Naive B cell (primary cell): ENCODE measurements at regions not wholly inside any gene's neighbourhood (a gene's known extent, or its start where the extent isn't known, plus 50 kb on each side); places are given as distances from the start of the nearest gene placed in this dataset.
"Not testable (repeated sequence)": the region's sequence is repeated elsewhere in the genome, so short reads cannot be mapped to it uniquely, and the experiment has no call there.

Experiments
- ATAC-seq, 2 donors: fragments of 150-1000 bp; cut with Tn5 transposase; 2 replicates each; pipeline ENCODE4 v1.10.0; 2021; ENCODE audit warnings: low read depth in 2 of 2, mild to moderate bottlenecking in 2 of 2, moderate library complexity in 2 of 2
- DNase-seq: peaks from one replicate; pipeline ENCODE4 v3.0.0; 2022
- H3K27ac Mint-ChIP-seq, 6 donors: one replicate each; pipeline ENCODE4 v1.8.0; 2020 to 2022; ENCODE audit warnings: mild to moderate bottlenecking in 6 of 6, mixed read lengths in 6 of 6, moderate library complexity in 5 of 6, inconsistent platforms in 2 of 6
- H3K27me3 Mint-ChIP-seq, 3 donors: one replicate each; pipeline ENCODE4 v1.8.0; 2021 to 2022; ENCODE audit warnings: mixed read lengths in 3 of 3, mild to moderate bottlenecking in 1 of 3
- H3K36me3 Mint-ChIP-seq, 2 donors: one replicate each; pipeline ENCODE4 v1.8.0; 2020 to 2022; ENCODE audit warnings: mixed read lengths in 2 of 2, inconsistent platforms in 1 of 2, mild to moderate bottlenecking in 1 of 2
- H3K4me1 Mint-ChIP-seq, 3 donors: one replicate each; pipeline ENCODE4 v1.8.0; 2020 to 2022; ENCODE audit warnings: mixed read lengths in 3 of 3, inconsistent platforms in 1 of 3, mild to moderate bottlenecking in 1 of 3, moderate library complexity in 1 of 3
- H3K4me3 Mint-ChIP-seq, 8 donors: one replicate each; pipeline ENCODE4 v1.8.0; 2020 to 2022; ENCODE audit warnings: mild to moderate bottlenecking in 8 of 8, mixed read lengths in 8 of 8, moderate library complexity in 8 of 8, inconsistent platforms in 2 of 8
- H3K9me3 Mint-ChIP-seq, 7 donors: one replicate each; pipeline ENCODE4 v1.8.0; 2020 to 2022; ENCODE audit warnings: mixed read lengths in 7 of 7, mild to moderate bottlenecking in 5 of 7, inconsistent platforms in 2 of 7, moderate library complexity in 1 of 7

DNA sequence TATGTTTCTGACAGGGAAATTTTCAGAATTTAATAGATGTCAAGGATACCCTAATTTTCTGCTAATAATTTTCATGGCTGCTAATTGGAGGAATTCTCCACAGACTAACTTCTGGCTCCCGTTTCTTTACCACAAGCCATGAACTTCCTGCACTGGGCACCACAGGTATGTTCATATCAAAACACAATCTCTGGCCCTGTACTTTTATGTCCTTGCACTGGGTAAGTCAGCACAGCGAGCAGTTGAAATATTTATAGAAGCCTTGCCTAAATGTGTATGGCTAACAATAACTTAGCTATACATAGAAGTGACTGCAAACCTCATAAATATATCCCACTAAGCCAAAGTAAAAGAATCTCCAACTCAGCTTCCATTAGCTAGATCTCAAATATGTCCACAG lies 246.9 kb downstream of the ZIC1 start:
- Mint-ChIP-seq H3K9me3 (peaks cover 0 to 4% (median 0%) of the 10 kb centered on the region in 7 donors), H3K27me3 (no peaks in the 10 kb centered on the region), H3K4me1 (no peaks in the 10 kb centered on the region), H3K27ac (no peak overlapping the region), H3K4me3 (no peak overlapping the region), H3K36me3 (no peaks in the 10 kb centered on the region)
- ATAC-seq (no peak), DNase-seq (no peak)

DNA sequence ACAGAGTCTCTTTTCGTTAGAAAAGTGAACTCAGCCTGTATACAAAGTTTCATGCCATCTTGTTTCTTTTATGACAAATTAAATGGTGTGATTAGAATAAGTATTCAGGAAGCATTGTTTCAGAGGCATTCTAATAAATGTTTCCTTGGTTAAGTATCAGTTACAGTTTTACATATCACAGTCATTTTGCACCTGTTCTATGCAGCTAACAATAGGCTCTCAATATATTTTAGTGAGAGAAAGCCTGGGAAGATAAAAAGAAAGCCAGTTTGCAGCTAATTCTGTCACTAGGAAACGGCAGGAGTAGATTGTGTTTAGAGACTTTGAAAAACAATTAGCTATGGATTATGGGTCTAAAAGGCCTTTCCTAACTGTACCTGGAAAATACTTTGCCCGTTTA lies 252.8 kb downstream of the ZIC1 start:
- Mint-ChIP-seq H3K36me3 (no peaks in the 10 kb centered on the region), H3K27me3 (no peaks in the 10 kb centered on the region), H3K9me3 (peaks cover 0 to 6% (median under 1%) of the 10 kb centered on the region in 7 donors), H3K4me1 (no peaks in the 10 kb centered on the region), H3K4me3 (no peak overlapping the region), H3K27ac (no peak overlapping the region)
- ATAC-seq, result no peak
- DNase-seq, result no peak

DNA sequence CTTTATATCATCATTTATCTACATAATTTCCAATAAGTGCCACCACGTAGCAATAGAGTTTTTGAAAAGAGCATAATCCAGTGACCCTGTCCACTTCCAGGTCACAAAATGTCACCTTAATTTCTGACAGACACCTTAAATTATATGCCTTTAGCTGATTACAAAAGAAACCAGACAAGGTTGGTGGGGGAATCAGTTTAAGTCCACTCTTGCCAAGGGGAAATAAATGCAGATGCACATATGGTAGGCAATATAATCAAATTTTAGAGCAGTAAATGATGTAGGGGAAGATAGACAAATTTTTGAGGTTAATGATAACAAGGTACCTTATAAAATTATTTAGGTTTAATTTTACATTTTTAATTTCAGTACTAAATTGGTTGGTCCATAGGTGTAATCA lies 253.5 kb downstream of the ZIC1 start:
- ATAC-seq, result no peak
- no peak for DNase-seq

DNA sequence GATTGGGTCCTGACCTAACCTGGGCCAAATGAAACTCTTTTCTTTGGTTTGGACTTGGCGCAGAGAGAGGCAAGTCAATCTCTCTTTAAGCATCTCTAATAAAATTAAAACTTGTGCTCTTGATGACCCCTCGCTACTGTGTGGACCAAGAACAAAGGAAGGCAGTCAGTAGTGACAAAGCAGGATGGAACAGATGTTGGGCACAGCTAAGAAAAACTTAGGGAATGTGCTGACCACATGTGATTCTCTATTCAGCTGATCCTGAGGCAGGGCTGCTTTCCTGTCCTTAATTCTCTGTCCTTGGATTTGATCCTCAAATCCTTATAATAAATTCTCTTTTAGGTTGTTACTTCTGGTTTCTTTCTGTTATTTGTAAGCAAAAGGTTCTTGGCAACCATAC lies 259.9 kb downstream of the ZIC1 start:
- DNase-seq (no peak), ATAC-seq (no peak)
- Mint-ChIP-seq H3K4me3 (no peak overlapping the region), H3K27ac (no peak overlapping the region), H3K9me3 (peaks cover 0 to 14% (median 3%) of the 10 kb centered on the region in 7 donors), H3K36me3 (no peaks in the 10 kb centered on the region), H3K27me3 (no peaks in the 10 kb centered on the region), H3K4me1 (no peaks in the 10 kb centered on the region)

More for the DNA sequence above, 253.5 kb downstream of the ZIC1 start:
- Mint-ChIP-seq H3K36me3 (no peaks in the 10 kb centered on the region), H3K27ac (no peak overlapping the region), H3K9me3 (peaks cover 0 to 6% (median 3%) of the 10 kb centered on the region in 7 donors), H3K4me1 (no peaks in the 10 kb centered on the region), H3K4me3 (no peak overlapping the region), H3K27me3 (no peaks in the 10 kb centered on the region)

DNA sequence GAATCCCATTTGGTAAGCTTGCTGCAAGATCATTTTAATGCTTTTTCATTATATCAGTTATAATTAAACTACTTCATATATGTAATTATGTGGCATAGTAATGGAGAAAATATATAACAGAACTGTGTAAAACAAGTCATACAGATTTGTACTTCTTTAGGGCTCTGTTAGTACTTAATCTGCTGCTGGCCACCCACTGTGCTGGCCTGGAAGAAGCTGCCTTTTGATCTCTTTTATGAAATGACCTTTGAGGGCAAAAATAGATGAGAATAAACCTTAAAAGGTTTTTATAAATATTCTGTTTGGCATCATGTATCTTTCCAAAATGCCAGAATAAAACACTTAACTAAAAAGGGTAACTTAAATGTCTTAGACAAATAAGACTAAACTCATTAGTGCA lies 262.9 kb downstream of the ZIC1 start:
- H3K27me3 Mint-ChIP-seq, result no peaks in the 10 kb centered on the region
- H3K4me1 Mint-ChIP-seq, result no peaks in the 10 kb centered on the region
- H3K27ac Mint-ChIP-seq, result no peak overlapping the region
- no peaks in the 10 kb centered on the region for H3K36me3 Mint-ChIP-seq
- no peak for ATAC-seq
- H3K9me3 Mint-ChIP-seq, result peaks cover 0 to 12% (median 2%) of the 10 kb centered on the region in 7 donors
- no peak for DNase-seq
- no peak overlapping the region for H3K4me3 Mint-ChIP-seq

DNA sequence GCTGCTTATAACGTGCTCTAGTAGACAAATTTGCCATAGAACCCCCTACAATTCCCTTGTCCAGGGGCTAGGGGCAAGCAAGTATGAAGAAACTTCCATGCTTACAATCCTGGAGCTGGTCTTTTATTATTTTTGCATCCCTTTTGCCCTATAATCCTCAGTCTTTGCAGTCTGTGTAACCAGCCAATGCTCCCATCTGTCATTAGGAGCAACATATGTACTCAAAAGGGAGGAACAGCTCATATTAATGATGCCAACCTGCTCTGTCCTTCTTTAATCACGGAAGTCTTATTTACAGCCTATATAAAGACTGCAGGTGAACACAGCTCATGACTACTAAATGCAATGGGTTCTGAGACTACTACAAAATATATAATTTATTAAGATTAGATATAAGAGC lies 263.3 kb downstream of the ZIC1 start:
- Mint-ChIP-seq H3K4me1 (no peaks in the 10 kb centered on the region), H3K36me3 (no peaks in the 10 kb centered on the region), H3K27ac (no peak overlapping the region), H3K4me3 (no peak overlapping the region), H3K9me3 (peaks cover 0 to 9% (median 2%) of the 10 kb centered on the region in 7 donors), H3K27me3 (no peaks in the 10 kb centered on the region)
- ATAC-seq (no peak), DNase-seq (no peak)

DNA sequence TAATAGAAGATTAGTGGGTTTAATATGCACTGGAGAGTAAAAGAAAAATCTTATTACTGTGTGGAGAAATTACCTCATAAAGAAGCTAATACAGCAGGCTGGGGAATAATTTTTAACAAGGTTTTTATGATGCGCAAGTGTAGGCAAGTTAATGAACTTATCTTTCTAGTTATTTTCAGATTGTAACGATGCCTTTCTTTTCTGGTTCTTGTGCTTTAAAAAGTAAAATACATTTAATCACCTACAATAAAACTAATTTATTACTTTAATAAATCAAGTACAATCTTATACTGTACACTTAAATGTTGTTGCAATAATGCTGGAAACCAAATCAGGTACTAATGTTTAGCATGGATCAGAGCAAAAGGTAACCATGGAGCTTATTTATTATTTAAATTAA lies 266.6 kb downstream of the ZIC1 start:
- Mint-ChIP-seq H3K4me3 (no peak overlapping the region), H3K36me3 (no peaks in the 10 kb centered on the region), H3K27ac (no peak overlapping the region), H3K4me1 (no peaks in the 10 kb centered on the region), H3K9me3 (peaks cover 0 to 13% (median 3%) of the 10 kb centered on the region in 7 donors), H3K27me3 (no peaks in the 10 kb centered on the region)
- ATAC-seq (no peak), DNase-seq (no peak)

DNA sequence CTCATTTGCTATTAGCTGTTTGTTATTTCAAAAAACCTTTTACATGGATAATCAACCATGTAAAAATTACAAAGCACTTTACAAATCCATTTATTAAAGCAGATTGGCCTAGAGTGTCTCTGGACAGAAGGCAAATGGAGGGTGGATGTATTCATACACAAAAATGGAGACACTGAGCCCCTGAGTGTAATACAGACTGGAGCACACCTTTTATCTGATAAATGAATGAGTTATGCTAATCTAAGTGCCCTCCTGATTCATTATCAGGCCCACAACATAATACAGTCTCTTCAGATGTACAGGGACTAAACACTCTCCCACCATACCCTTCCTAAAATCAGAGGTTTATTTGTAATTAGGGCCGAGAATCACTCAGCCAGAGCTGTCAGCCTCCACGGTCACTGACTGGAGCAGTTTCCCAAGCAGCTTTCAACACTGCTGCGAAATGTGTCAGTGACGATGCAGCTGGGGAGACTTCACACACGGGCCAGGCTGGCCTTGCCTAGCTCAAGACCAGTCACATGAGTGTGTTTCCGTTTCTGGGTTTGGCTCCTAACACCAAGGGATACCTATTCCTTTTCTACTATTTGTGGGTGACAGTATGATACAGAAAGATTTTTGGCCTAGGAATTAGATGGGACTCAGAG lies 271.8 kb downstream of the ZIC1 start:
- ATAC-seq, result no peak
- H3K36me3 Mint-ChIP-seq, result no peaks in the 10 kb centered on the region
- no peaks in the 10 kb centered on the region for H3K27me3 Mint-ChIP-seq
- no peak overlapping the region for H3K27ac Mint-ChIP-seq
- H3K4me3 Mint-ChIP-seq, result no peak overlapping the region
- DNase-seq, result no peak
- no peaks in the 10 kb centered on the region for H3K4me1 Mint-ChIP-seq
- H3K9me3 Mint-ChIP-seq, result peaks cover 2 to 13% (median 6%) of the 10 kb centered on the region in 7 donors

DNA sequence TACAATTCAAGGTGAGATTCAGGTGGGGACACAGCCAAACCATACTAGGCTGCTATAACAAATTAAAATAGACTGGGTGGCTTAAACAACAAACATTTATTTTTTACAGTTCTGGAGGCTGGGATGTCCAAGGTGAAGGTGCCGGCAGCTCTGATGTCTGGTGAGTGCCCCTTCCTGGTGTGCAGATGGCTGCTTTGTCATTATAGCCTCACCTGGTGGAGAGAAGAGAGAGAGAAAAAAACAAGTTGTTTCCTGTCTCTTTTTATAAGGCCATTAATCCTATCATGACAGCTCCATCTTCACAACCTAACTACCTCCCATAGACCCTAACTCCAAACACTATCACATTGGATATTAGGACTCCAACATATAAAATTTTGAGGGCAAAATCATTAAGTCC lies 279.7 kb downstream of the ZIC1 start:
- H3K9me3 Mint-ChIP-seq, result peaks cover 0 to 7% (median 4%) of the 10 kb centered on the region in 7 donors
- H3K4me1 Mint-ChIP-seq, result no peaks in the 10 kb centered on the region
- no peak for DNase-seq
- no peak overlapping the region for H3K4me3 Mint-ChIP-seq
- no peaks in the 10 kb centered on the region for H3K27me3 Mint-ChIP-seq
- no peak for ATAC-seq
- no peak overlapping the region for H3K27ac Mint-ChIP-seq
- H3K36me3 Mint-ChIP-seq, result no peaks in the 10 kb centered on the region

DNA sequence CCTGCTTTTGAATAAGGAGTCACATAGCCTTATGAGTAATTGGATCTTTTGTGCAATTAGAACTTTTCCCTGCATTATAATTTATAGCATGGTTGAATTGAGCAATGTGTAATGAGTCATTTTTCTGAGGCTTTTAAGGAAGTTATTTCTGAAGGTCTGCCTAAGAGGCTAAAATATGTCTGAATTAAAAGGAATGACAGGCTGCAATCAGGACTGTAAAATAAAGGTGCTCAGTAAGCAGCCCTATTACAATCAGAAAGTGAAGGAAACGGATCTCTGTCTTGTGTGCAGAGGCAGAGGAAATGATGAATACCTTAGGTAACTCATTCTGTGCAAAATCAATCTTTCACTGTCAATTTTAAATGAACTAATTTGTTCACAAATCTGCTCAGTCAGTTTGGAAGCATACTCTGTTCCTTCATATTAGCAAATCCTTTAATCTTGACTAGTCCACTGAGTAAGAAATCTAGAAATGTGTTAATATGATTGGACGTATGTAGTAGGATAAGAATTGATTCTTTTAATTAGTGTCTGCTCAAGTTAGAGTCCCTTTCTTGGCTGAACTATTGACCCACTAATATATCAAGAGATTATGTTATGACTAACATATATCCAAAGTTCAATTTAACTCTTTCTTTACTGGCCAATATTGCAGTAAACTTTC lies 290.1 kb downstream of the ZIC1 start:
- ATAC-seq (no peak), DNase-seq (no peak)
- no peaks in the 10 kb centered on the region for H3K36me3 Mint-ChIP-seq
- H3K9me3 Mint-ChIP-seq, result peaks cover 0 to 5% (median 0%) of the 10 kb centered on the region in 7 donors
- H3K4me3 Mint-ChIP-seq, result no peak overlapping the region
- no peaks in the 10 kb centered on the region for H3K27me3 Mint-ChIP-seq
- no peaks in the 10 kb centered on the region for H3K4me1 Mint-ChIP-seq
- H3K27ac Mint-ChIP-seq, result no peak overlapping the region

DNA sequence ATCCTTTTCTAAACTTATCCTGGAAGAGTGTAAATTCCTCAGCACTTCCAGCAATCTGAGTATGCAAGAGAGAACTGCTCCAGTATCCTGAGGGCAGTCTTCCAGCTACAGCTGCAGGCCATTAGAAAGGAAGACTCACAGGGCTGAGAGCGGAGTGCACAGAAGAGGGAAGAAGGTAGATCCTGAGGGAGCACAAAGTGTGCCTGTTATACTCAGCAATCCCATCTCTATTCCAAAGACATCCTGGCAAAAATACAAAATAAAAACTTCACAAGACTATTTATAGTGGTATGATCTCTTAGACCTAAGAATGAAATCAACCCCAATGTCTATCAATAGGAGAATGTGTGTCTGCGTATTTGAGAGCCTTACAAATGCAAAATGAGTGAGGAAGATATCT lies 292.0 kb downstream of the ZIC1 start:
- ATAC-seq (no peak), DNase-seq (no peak)
- no peaks in the 10 kb centered on the region for H3K36me3 Mint-ChIP-seq
- no peaks in the 10 kb centered on the region for H3K4me1 Mint-ChIP-seq
- no peak overlapping the region for H3K27ac Mint-ChIP-seq
- H3K4me3 Mint-ChIP-seq, result no peak overlapping the region
- no peaks in the 10 kb centered on the region for H3K27me3 Mint-ChIP-seq
- peaks cover 0 to 8% (median 0%) of the 10 kb centered on the region in 7 donors for H3K9me3 Mint-ChIP-seq

DNA sequence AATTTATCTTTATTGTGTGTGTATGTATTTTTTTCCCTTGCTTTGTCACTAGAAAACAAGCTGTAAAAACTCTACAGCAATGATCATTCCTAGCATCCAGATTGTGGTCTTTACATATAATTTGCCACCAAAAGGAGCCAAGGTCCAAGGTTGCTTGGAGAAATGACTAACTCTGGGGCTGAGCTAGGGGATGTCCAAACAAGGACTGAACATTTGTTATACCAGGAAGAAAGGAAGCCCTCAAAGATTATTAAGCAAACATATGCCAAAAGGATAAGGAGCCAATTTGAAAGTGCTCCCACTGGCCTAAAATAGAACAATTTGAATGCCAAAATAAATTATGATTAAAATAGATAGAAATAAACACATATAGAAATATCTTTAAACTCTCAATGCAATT lies 293.3 kb downstream of the ZIC1 start:
- Mint-ChIP-seq H3K27ac (no peak overlapping the region), H3K4me3 (no peak overlapping the region), H3K36me3 (no peaks in the 10 kb centered on the region), H3K9me3 (peaks cover 0 to 8% (median 0%) of the 10 kb centered on the region in 7 donors), H3K27me3 (no peaks in the 10 kb centered on the region), H3K4me1 (no peaks in the 10 kb centered on the region)
- ATAC-seq (no peak), DNase-seq (no peak)

DNA sequence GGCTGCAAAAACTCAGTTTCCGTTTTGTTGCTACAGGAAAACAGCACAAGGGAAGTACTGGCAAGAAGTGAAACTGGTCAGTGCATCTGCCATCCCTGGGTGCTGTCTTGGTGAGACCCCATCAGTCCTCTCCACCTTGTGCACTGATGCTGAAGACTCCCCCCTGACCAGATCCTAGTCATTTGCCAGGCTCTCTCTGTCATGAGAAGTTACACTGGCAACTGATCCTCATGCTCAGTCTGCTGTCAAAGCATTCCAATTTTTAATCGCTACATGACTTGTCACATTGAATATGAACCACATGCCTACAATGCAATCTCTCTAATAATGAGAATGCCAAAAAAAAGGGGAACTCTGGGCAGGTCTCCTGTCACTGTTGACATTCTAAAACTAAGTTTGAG lies 296.5 kb downstream of the ZIC1 start:
- no peaks in the 10 kb centered on the region for H3K36me3 Mint-ChIP-seq
- ATAC-seq (no peak), DNase-seq (no peak)
- no peak overlapping the region for H3K27ac Mint-ChIP-seq
- H3K27me3 Mint-ChIP-seq, result no peaks in the 10 kb centered on the region
- H3K9me3 Mint-ChIP-seq, result peaks cover 0 to 8% (median 4%) of the 10 kb centered on the region in 7 donors
- no peak overlapping the region for H3K4me3 Mint-ChIP-seq
- H3K4me1 Mint-ChIP-seq, result no peaks in the 10 kb centered on the region

DNA sequence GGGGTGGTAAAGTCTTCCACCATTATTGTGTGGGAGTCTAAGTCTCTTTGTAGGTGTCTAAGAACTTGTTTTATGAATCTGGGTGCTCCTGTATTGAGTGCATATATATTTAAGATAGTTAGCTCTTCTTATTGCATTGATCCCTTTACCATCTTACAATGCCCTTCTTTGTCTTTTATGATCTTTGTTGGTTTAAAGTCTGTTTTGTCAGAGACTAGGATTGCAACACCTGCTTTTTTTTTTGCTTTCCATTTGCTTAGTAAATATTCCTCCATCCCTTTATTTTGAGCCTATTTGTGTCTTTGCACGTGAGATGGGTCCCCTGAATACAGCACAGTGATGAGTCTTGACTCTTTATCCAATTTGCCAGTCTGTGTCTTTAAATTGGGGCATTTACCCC lies 301.6 kb downstream of the ZIC1 start:
- H3K4me1 Mint-ChIP-seq, H3K27me3 Mint-ChIP-seq, H3K36me3 Mint-ChIP-seq, H3K4me3 Mint-ChIP-seq, ATAC-seq, H3K27ac Mint-ChIP-seq, DNase-seq: not testable (repeated sequence)
- H3K9me3 Mint-ChIP-seq, result peaks cover 0 to 12% (median 0%) of the 10 kb centered on the region in 7 donors
